Left lobe of liver (tissue), 2 donors: ENCODE measurements at regions not wholly inside any gene's neighbourhood (a gene's known extent, or its start where the extent isn't known, plus 50 kb on each side); places are given as distances from the start of the nearest gene placed in this dataset.
"Not testable (repeated sequence)": the region's sequence is repeated elsewhere in the genome, so short reads cannot be mapped to it uniquely, and the experiment has no call there.

ENCODE experiments used
- ATAC-seq: fragments of 200-7000 bp; cut with Tn5 transposase; one replicate; pipeline ENCODE4 v1.9.1; 2020; ENCODE audit warnings: mild to moderate bottlenecking, moderate library complexity
- DNase-seq: peaks from one replicate; pipeline ENCODE4 v3.0.0-alpha.2; 2020; ENCODE audit warnings: low spot score
- donor health status: DM: no; HTN: no; CAD: no; lungs with moderate emphysema.
- donor health status: DM: no; HTN: yes; CAD: no.

DNA sequence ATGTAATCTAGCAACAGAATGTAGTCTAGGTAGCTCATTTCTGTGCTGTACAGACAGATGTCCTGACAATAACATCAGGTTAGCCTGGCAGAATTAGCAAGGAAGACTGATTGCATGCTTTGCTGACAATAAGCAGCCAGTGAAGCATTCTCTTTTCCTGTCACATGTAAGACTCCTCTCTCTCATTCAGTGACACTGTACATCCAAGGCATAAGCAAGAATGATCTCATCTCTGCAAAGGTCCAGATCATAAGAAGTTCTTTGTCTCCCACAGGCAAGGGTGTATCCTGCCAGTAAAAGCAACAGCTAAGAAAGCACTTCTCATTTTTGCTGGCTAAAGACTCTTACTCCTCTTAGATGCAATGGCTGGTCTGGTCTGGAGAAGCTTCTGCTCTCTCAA lies 861.8 kb downstream of the TAF11L14 start:
- DNase-seq (no peak), ATAC-seq (no peak)

DNA sequence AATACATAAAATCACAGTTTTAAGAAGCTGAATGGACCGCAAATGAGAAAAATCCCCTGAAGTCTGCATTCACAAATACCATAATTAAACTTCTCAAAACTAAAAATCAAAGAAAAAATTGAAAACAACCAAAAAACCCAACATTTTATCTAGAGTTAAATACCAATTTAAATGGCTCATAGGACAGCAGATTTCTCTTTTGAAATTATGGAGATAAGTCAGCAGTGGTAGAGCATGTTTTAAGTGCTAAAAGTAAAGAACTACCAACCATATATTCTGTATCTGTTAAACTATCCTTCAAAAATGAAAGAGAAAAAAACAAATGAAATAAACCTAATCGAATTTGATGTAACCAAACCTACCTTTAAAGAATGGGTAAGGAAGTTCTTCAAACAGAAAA lies 862.8 kb downstream of the TAF11L14 start:
- no peak for ATAC-seq
- DNase-seq = no peak

- DNase-seq (no peak), ATAC-seq (no peak)
These were observed 869.6 kb downstream of the TAF11L14 start for GRCh38 chr5:18503797-18504328.

DNA sequence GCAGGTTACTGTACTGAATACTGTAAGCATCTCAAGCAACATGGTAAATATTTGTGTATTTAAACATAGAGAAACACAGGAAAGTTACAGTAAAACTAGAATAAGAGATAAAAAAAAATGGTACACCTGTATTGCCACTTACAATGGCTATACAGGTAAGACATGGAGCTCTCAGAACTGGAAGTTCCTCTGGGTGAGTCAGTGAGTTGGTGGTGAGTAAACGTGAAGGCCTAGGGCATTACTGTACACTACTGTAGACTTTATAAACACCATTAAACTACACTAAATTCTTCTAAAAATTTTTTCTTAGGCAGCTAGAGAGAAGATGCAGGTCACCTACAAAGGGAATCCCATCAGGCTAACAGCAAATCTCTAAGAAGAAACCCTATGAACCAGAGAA lies 872.9 kb downstream of the TAF11L14 start:
- ATAC-seq = no peak

GRCh38 chr5:18517641-18518380 lies 883.6 kb downstream of the TAF11L14 start:
- ATAC-seq (no peak), DNase-seq (no peak)

More for the DNA sequence above, 872.9 kb downstream of the TAF11L14 start:
- DNase-seq = no peak

GRCh38 chr5:18523380-18523779 lies 889.1 kb downstream of the TAF11L14 start:
- DNase-seq (no peak), ATAC-seq (no peak)

DNA sequence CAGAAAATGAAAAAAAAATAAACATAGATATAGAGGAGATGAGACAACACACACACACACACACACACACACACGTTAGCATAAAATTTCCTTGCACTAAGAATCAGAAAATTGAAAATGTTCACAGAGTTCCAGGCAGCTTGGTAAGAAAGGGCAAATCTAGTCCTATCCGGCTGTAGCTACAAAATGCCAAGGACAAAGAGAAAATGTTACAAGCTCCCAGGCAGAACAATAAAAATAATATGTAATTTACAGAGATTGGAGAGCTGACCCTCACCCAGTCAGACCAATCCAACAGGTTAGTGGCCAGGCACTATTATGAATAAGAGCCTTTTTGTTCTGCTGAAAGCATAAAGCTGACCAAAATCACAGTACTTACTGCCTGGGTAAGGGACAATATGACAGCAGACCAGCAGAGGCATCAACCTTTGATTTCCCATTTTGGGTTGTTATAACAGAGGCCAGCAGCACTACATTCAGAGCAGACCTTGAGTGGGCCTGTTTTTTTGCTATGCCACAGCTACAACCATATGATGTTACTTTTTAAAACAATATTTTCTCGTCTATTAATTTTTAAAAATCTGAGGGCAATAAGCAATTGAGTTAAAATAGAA lies 892.6 kb downstream of the TAF11L14 start:
- DNase-seq = no peak
- ATAC-seq = no peak

GRCh38 chr5:18533137-18533536 lies 898.9 kb downstream of the TAF11L14 start:
- DNase-seq = no peak
- no peak for ATAC-seq

- no peak for DNase-seq
- no peak for ATAC-seq
These were observed 899.9 kb downstream of the TAF11L14 start for GRCh38 chr5:18534119-18534518.

- not testable (repeated sequence) for DNase-seq, ATAC-seq
These were observed 901.5 kb downstream of the TAF11L14 start for GRCh38 chr5:18535753-18536152.

DNA sequence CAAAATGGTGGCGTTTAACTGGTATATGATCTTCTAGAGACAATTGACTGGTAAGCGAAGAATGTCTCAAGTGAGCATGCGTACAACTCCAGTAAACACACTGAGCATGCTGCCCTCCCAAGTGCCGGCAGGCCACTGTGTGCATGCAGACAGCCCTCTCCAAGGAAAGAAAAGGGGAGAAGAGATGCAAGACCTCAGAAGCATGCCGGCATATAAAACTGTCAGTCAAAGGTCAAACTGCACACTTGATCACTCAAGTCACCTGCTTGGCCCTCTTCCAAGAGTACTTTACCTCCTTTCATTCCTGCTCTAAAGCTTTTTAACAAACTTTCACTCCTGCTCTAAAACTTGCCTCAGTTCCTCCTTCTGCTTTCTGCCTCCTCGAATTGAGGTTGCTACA lies 910.2 kb downstream of the TAF11L14 start:
- no peak for ATAC-seq
- no peak for DNase-seq

DNA sequence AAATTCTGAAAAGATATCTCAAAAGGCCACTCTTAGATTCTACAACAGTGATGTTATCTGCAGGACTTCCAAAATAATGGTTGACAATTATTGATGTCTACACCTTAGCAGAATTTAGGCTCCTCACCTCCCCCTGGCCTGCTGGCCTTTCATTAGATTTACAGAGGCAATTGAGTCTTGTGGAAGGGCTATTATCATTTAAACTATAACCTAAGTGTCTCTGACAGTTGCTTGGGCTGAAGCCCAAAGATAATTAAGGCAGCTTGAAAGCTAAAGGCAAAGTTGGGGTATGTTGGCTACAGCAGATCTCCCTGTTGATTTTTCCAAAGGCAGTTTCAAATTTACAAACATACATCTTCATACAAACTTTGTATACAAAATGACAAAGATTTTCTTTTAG lies 912.3 kb downstream of the TAF11L14 start:
- no peak for DNase-seq
- ATAC-seq = no peak

GRCh38 chr5:18551716-18552115 lies 917.5 kb downstream of the TAF11L14 start:
- no peak for DNase-seq
- no peak for ATAC-seq

DNA sequence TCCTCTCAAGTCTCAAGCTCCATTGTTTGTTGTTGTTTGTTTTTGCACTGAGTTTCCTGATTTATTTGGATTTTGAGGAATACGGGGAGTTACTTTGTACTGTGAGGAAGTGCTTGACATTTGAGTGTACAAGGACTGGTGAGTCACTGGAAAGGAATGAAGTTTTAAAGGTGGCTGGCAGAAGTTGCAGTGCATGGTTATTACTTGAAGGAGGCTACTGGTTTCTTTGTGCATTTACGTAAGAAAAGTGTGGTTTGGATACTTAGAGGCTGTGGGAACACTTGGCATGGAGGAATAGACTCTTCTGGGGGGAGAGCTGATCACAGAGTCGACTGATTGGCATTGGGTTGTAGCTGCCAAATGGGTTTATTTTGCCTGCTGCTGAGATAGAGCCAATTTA lies 919.0 kb downstream of the TAF11L14 start:
- DNase-seq = no peak
- no peak for ATAC-seq

DNA sequence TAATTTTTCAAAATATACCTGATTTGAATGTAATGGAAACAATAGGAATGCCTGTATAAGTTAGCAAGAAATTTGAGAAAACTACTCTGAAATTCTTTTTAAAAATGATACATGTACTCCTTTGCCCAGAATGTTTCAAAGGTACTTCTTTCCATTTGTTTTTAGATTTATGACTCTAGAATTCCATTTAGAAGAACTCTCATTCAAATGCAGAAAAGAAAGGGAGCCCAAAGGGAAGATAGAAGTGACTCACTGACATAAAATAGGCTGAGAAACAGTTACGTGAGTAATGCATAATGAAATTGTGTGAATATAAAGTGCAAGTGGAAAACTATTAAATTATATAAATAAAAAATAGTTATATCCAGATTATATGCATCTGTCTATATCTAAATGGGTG lies 926.3 kb downstream of the TAF11L14 start:
- DNase-seq (no peak), ATAC-seq (no peak)

- DNase-seq (no peak), ATAC-seq (no peak)
These were observed 929.6 kb downstream of the TAF11L14 start for GRCh38 chr5:18563853-18564252.

DNA sequence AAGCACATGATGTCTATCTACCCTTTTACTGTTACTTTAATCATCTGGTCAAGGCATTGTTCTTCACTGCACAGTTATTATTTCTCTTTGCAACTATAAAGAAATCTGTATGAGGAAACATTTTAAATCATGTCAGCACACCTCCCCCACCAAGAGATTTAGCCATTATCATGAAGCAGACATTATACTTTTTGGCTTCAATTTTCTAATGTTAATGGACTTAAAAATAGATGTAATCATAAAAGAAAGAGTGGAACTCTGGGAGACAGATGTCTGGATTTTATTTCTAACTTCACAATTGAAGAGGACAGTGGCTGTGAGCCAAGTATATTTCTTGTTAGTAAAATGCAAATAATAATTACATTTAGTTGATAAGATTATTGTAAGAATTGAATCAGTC lies 932.4 kb downstream of the TAF11L14 start:
- no peak for DNase-seq
- ATAC-seq = no peak

DNA sequence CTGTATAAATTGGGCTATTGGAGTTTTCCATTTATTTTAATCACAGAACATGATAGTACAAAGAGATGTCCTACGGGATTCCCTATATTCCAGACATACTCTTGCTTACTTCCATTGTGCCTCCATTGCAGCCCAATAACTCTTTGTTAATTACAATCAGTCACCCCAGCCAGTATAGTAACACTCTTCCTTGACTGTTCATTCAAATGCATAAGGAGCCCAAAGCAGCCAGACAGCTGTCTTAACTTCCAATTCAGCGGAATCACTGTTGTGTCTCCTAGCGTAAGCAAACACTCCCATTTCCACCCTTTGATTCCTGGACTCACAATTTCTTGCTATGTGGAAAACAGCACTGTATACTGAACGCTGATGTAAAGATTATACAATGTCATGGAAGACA lies 942.3 kb downstream of the TAF11L14 start:
- DNase-seq = no peak

DNA sequence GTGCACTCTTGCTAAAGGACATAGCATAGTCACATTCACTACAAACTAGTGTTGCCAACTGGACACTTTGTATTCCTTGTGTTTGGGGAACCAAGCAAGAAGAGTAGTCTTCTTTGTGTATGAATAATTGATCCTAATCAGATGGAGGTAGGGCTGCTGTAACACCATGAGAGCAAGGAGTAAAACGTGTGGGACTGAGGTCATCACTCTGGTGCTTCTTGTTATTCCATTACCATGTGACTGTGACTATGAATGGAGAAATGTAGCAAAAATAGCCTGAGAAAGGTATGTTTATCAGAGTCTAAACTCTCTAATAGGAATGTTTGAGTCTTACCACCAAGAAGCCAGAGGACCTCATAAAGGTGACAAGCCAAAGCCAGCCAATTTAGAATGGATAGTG lies 966.9 kb downstream of the TAF11L14 start:
- DNase-seq (no peak), ATAC-seq (no peak)

More for the DNA sequence above, 942.3 kb downstream of the TAF11L14 start:
- no peak for ATAC-seq

- no peak for DNase-seq
- ATAC-seq = no peak
These were observed 968.1 kb downstream of the TAF11L14 start for GRCh38 chr5:18602402-18602801.

GRCh38 chr5:18605186-18605585 lies 970.9 kb downstream of the TAF11L14 start:
- DNase-seq (no peak), ATAC-seq (no peak)

GRCh38 chr5:18607570-18607969 lies 973.3 kb downstream of the TAF11L14 start:
- no peak for DNase-seq
- no peak for ATAC-seq
